Activated CD4-positive, alpha-beta T cell treated with anti-CD3 and anti-CD28 coated beads, Interleukin-2, Interleukin-4, amounts not matched to agents 100 ng/mL and 50 ng/mL, durations not matched to agents 16 hours and 8 hours (primary cell): ENCODE measurements at regions not wholly inside any gene's neighbourhood (a gene's known extent, or its start where the extent isn't known, plus 50 kb on each side); places are given as distances from the start of the nearest gene placed in this dataset.

ENCODE experiments used
- DNase-seq: peaks from one replicate; pipeline ENCODE4 v3.0.0-alpha.2; 2020; ENCODE audit warnings: low spot score

- peak; percentile 38 for DNase-seq
Observed at GRCh38 chr20:57060407-57061050, 205.9 kb downstream of the BMP7 start.

DNA sequence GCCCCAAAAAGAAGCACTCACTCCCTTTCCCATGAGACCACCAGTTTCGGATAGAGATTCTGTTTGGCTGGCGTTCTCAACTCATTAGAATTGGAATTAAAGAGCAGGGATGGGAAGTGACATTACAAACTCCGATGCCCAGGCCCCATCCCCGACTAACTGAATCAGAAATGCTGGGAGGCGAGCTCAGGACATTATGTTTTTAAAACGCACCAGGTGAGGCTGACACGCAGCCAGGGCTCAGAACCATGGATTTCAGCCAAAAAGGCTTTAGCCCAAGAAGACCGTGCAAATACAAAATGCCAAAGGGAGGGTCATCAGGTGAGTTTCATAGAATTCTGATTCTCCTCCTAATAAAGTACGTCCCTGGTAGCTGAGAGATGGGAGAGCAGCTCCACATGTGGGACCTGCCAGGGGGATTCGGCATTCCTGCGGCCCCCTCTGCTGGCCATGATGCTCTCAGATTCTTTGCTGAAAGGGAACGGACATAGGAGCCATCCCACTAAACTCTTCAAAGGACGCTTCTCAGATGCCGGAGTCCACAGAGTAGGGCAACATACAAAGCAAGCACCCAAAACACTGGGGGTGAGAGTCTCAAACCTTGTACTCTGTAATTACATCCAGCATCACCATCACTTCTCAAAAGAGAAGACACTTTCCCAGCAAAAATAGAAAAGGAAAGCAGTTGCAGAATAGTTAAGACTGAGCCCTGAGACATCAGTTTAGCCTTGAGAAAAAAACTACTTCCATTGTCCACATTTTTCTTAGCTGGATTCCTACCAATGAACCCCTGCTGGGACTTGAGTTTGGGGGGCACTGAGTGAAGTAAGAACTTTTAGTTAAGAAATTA is 205.2 kb downstream of the BMP7 start:
- no peak for DNase-seq

- no peak for DNase-seq
Observed at GRCh38 chr20:57062241-57062640, 204.2 kb downstream of the BMP7 start.

- DNase-seq, result no peak
Observed at GRCh38 chr20:57062696-57063270, 203.7 kb downstream of the BMP7 start.

DNA sequence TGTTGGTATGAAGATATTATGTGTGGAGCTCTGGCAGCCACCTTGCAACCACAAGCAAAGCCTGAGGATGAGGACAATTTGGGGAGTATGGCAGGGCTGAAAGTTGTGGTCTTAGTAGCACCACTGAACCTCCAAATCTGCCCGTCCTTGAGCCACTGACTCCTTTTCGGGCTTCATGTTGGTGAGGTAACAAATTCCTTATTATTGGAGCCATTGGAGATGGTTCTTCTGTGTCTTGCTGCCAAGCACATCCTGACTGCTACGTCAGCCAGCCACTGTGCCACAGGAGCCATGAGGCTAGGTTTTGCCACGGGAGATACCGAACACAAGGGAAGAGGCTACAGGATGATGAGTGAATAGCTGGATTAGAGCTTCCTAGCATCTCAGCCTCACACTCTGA is 201.6 kb downstream of the BMP7 start:
- DNase-seq, result no peak

DNA sequence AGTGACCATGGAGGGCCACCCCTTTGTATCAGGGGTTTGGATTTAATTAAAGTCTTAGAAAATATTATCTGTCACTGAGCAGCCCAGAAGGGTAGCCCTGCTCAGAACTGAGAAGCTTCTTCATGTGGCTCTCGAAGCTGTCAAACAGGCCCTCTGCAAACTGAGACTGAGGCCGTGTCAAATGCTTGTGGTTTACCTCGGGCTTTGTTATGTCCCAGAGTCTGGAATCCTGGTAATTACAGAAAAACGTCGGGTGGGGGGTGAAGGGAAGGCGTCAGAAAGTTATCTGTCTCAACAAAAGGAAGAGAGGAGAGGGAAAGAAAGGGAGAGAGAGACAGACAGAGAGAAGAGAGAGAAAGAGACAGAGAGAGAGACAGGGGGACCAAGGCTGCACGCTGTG is 200.8 kb downstream of the BMP7 start:
- DNase-seq, result no peak

- no peak for DNase-seq
Observed at GRCh38 chr20:57066126-57066900, 200.1 kb downstream of the BMP7 start.

- DNase-seq, result no peak
Observed at GRCh38 chr20:57069442-57069841, 197.0 kb downstream of the BMP7 start.

GRCh38 chr20:57070296-57070695 is 196.1 kb downstream of the BMP7 start:
- no peak for DNase-seq

- no peak for DNase-seq
Observed at GRCh38 chr20:57071283-57071731, 195.1 kb downstream of the BMP7 start.

DNA sequence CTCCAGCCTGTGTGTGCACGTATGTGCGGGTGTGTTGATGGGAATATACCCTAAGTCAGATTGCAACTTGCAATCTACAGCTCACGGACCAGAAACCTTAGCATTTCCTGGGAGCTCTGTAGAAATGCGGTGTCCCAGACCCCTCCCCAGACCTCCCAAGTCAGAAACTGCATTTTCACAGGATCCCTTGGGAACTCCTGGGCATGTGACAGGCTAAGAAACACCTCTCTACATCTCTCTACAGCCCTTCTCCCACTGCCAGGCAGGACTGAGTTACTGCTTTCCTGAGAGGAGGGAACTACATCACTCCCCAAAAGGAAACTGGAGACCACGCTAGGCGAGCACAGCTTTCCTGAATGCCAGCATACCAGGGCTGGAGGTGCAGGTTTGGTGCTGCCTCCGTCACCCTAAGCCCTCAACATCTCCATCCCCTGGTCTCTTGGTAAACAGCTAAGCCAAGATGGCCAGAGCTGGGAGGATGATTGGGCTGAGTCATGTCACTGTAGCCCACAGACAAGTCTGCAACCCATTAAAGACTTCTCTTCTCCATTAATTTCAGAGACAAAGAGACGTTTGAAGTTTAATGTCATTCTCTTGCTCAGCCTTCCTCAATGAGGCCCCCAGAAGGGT is 194.4 kb downstream of the BMP7 start:
- no peak for DNase-seq

DNA sequence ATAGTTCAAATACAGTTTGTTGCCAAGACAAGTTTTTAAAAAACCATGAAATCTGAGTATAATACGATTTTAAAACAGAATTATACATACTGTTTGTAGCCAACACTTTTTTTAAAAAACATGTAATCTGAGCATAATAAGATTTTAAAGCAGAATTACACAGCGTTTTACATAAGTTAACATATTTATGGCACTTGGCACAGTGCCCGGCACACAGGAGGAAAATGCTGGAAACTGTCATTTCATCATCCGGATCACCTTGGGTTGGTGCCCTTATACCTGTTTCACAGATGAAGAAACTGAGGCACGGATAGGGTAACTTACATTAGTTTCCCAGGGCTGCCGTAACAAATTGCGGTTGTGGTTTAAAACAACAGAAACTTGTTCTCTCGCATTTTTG is 193.0 kb downstream of the BMP7 start:
- no peak for DNase-seq

- DNase-seq, result no peak
Observed at GRCh38 chr20:57074386-57074785, 192.1 kb downstream of the BMP7 start.

GRCh38 chr20:57075181-57075580 is 191.3 kb downstream of the BMP7 start:
- no peak for DNase-seq

DNA sequence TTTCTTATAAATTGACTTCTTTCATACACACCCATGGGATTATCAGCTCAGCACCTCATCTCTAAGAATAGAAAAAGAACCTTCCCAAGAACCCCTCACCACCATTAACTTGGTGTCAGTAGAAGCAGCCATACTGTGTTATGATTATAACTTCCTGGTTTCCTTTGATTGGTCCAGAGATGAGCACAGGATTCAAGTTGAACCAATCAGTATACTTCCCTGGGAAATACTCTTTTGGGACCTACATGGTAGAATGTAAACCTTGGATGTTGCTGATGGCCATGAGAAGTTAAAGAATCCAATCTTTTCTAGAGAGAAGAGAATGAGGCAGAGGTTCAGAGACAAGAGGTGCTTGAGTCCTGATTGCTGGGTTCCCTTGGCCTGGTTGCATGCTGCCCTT is 190.8 kb downstream of the BMP7 start:
- no peak for DNase-seq

DNA sequence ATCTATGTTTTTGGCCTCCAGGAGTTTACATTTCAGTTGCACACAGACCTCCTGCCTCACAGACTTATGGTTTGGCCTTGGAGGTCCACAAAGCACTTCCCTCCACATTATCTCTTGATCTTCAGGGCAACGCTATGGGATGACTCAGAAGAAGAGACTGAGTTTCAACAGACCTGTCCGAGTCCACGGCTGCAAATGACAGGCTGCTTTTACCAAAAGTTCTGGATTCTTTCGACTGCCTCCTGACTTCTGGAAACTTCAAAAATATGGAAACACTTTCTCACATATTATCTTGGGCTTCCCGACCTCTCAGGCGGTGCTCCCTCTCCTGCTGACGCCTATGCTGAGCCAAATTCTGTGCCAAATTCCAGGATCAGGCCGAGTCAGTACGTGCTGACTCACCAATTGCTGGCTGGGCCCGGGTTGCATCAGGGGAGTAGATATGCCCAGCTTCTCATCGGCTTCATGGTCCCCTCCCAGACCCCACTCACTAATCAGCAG is 190.2 kb downstream of the BMP7 start:
- DNase-seq, result no peak

DNA sequence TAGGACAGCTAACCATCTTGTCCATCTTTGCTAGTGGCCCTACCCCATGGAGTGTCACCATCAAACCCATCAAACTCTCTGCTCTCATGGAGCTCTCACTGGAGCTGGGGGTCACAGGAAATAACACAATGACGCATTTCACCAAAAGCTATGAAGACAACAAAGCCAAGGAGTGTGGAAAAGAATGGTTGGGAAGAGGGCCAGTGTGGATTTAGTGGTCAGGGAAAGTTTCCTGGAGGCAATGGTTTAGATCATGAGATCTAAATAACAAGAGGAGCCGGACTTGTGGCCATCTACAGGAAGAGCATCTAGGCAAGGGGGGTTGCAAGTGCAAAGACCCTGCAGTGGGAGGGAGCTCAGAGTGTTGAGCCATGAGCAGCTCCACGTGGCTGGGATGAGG is 189.5 kb downstream of the BMP7 start:
- no peak for DNase-seq

DNA sequence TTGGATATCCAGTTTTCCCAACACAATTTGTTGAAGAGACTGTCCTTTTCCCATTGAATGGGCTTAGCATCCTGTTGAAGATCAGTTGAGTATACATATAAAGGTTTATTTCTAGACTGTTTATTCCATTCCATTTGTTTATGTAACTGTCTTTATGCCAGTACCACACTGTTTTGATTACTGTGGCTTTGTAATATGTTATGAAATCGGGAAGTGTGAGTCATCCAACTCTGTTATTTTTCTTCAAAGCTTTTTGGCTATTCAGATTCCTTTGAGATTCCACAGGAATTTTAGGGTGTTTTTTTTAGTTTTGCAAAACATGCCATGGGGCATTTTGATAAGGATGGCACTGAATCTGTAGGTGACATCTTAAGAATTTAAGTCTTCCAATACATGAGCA is 188.3 kb downstream of the BMP7 start:
- DNase-seq, result no peak

DNA sequence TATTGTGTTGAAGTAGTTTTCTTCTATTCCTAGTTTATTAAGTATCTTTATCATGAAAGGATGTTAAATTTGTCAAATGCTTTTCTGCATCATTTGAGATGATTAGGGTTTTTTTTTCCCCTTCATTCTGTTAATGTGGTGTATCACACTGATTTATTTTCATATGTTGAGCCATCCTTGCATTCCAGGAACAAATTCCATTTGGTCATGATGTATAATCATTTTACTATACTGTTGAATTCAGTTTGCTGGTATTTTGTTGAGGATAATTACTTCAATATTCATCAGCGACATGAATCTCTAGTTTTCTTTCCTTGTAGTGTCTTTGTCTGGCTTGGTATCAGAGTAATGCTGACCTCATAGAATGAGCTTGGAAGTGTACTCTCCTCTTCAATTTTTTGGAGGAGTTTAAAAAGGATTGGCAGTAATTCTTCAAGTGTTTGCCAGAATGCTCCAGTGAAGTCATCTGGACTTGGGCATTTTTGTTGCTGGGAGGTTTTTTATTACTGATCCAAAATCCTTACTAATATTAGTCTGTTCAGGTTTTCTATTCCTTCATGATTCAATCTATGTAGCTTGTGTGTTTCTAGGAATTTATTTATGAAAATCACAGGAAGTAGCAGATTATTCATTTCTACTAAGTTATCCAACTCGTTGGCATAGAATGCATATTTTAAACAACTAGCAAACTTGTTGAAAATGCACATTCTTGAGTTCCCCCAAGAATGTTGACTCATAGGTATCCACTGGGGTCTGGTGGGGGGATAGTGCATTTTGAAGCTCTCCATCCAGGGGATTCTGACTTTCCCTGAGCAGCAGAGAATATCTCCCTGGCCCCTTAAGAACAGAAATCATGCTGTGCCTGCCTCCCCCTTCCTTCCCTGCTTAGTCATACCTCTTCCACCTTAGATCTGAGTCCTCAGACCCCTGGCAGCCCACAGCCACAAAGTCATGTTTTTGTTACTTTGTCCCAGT is 187.1 kb downstream of the BMP7 start:
- no peak for DNase-seq

GRCh38 chr20:57080796-57081195 is 185.6 kb downstream of the BMP7 start:
- no peak for DNase-seq
